Skeletal muscle tissue (tissue), 3 donors: ENCODE measurements at regions not wholly inside any gene's neighbourhood (a gene's known extent, or its start where the extent isn't known, plus 50 kb on each side); places are given as distances from the start of the nearest gene placed in this dataset.

Experiments used
- H3K27ac ChIP-seq: one replicate; pipeline ENCODE4 v1.7.0; 2013; ENCODE audit warnings: mild to moderate bottlenecking, low read depth, low read length, inconsistent platforms
- H3K27me3 ChIP-seq, 3 donors: one replicate each; pipeline ENCODE4 v1.7.0; 2013; ENCODE audit warnings: low read length in 3 of 3; ENCODE audit not compliant: control insufficient read depth in 3 of 3, insufficient read depth in 3 of 3
- H3K36me3 ChIP-seq, 3 donors: one replicate each; pipeline ENCODE4 v1.7.0; 2013; ENCODE audit warnings: low read length in 3 of 3; ENCODE audit not compliant: control insufficient read depth in 3 of 3, insufficient read depth in 3 of 3
- H3K4me1 ChIP-seq, 3 donors: one replicate each; pipeline ENCODE4 v1.7.0; 2013; ENCODE audit warnings: low read length in 3 of 3, mild to moderate bottlenecking in 3 of 3; ENCODE audit not compliant: control insufficient read depth in 3 of 3, insufficient read depth in 3 of 3
- H3K4me3 ChIP-seq, 3 donors: one replicate each; pipeline ENCODE4 v1.7.0; 2013; ENCODE audit warnings: low read length in 3 of 3
- H3K9ac ChIP-seq, 3 donors: one replicate each; pipeline ENCODE4 v1.7.0; 2013; ENCODE audit warnings: low read length in 3 of 3, mild to moderate bottlenecking in 3 of 3, moderate library complexity in 2 of 3, low read depth in 1 of 3
- H3K9me3 ChIP-seq, 3 donors: one replicate each; pipeline ENCODE4 v1.7.0; 2013; ENCODE audit warnings: low read length in 3 of 3; ENCODE audit not compliant: control insufficient read depth in 3 of 3
- donor health status: Osteomylitis.

DNA sequence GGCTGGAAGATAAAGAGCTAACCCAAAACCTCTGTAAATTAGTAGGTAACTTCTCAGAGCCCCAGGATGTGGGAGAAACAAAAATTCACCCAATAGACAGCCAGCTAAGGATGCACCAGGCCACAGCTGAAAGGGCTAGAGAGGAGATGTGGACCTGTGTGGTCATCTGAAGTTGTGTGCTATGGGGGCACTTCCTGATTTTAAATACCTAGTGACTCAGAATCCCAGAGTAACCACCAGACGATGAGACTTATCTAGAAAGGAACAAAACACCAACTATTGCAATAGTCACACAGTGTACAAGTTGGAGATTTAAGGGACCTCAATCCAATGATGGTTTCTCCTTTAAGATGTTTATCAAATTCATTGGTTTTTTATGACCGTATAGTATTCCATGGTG lies 408.3 kb upstream of the ANKRD30A start:
- no peaks in the 10 kb centered on the region for H3K9me3 ChIP-seq
- H3K27ac ChIP-seq = no peak overlapping the region
- no peaks in the 10 kb centered on the region for H3K36me3 ChIP-seq
- H3K4me3 ChIP-seq = no peak overlapping the region
- no peak overlapping the region for H3K9ac ChIP-seq
- no peaks in the 10 kb centered on the region for H3K4me1 ChIP-seq
- H3K27me3 ChIP-seq = no peaks in the 10 kb centered on the region

DNA sequence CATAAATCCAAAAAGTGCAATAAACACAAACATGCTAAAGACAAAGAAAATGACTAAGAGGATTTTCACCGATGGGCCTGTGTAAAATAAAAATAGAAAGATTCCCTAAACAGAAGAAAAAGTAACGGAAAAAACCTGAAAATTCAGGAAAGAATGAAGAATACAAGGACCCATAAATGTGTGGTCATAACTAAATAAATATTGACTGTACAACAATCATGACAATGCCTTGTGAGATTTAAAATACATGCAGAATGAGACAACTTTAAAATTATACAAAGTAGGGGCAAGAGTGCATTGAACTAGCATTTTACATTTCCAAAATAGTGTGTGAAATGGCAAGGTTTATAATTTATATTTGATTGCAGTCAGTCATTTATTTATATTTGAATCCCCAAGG lies 409.1 kb upstream of the ANKRD30A start:
- H3K36me3 ChIP-seq = no peaks in the 10 kb centered on the region
- no peaks in the 10 kb centered on the region for H3K4me1 ChIP-seq
- H3K27me3 ChIP-seq = no peaks in the 10 kb centered on the region
- no peak overlapping the region for H3K27ac ChIP-seq
- H3K9me3 ChIP-seq = no peaks in the 10 kb centered on the region
- H3K9ac ChIP-seq = no peak overlapping the region
- H3K4me3 ChIP-seq = no peak overlapping the region

DNA sequence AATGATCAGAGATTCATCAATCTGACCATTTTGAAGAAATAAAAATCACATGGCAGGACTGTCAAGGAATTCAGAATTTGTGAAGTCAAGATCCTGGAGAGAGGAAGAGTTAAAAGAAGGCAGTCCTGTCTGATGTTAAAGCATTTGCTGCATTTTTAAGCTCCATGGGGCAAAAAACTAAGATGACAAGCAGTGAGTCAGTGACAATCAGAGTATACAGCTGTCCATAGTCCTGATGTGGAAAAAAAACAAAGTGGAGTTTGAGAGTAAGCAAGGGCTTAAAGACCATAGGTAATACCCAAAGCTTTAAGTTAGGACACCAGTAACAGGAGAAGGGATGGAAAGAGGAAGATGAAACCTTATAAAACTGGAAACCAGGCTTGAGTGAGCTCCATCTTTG lies 412.7 kb upstream of the ANKRD30A start:
- Histone ChIP-seq H3K9me3 (no peaks in the 10 kb centered on the region), H3K9ac (no peak overlapping the region), H3K4me3 (no peak overlapping the region), H3K27me3 (no peaks in the 10 kb centered on the region), H3K36me3 (no peaks in the 10 kb centered on the region), H3K27ac (no peak overlapping the region), H3K4me1 (no peaks in the 10 kb centered on the region)

DNA sequence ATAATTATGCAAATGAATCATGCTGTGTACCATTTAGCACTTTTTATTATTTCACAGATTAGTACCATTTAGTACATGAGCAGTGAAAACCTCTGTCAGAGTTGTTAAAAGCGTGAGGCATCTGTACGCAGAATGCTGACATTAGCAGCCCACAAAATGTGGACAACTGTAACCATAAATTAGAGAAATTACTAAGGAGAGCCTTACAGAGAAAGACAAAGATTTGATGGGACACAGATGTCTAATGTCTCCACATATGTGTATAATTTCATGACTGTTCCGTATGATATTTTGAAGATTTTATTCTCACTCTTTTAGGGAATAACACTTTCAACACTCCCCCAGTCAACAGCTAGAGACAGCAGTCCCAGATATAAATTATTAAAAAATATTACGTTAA lies 414.0 kb upstream of the ANKRD30A start:
- no peak overlapping the region for H3K9ac ChIP-seq

DNA sequence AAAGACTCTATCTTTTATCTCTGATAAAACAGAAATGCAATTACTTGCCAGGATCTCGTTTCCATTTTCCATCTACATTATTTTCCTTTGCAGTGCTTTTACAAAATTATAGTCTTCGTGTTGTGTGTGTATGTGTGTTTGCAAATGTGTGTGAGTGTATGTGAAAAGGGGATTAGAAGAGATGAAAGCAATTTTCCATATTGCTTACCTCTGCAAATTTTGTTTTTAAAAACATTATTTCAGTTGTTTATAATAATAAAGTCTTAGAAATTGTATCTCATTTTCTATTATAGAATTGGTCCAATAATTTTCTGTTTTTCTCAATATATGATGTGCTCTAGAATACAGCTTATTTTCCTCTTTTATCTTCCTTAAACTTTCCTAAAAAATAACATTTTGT lies 421.3 kb upstream of the ANKRD30A start:
- Histone ChIP-seq H3K4me1 (no peaks in the 10 kb centered on the region), H3K9me3 (no peaks in the 10 kb centered on the region), H3K27me3 (no peaks in the 10 kb centered on the region), H3K27ac (no peak overlapping the region), H3K4me3 (no peak overlapping the region), H3K36me3 (no peaks in the 10 kb centered on the region), H3K9ac (no peak overlapping the region)

More for the DNA sequence above, 414.0 kb upstream of the ANKRD30A start:
- H3K36me3 ChIP-seq = no peaks in the 10 kb centered on the region
- H3K9me3 ChIP-seq = no peaks in the 10 kb centered on the region
- H3K4me3 ChIP-seq = no peak overlapping the region
- H3K27ac ChIP-seq = no peak overlapping the region
- H3K4me1 ChIP-seq = no peaks in the 10 kb centered on the region
- H3K27me3 ChIP-seq = no peaks in the 10 kb centered on the region

DNA sequence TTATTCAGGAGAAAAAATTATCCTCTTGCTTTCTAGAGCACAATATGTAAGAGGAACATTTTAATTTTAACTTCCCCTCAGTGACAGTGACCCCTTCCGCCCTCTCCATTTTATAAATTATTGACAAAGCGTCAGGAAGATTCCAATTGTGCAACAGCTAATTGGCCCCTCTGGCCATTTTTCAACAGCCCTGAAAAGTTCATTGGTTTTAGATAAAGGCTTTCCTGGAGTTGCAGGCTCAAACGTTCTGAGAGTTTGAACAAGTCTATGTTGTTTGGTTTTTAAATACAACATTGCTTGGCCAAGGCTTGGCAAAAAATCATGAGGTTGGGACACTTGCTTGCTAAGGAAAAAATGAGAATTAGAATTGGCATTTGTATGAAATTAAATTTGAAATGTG lies 422.2 kb upstream of the ANKRD30A start:
- no peaks in the 10 kb centered on the region for H3K9me3 ChIP-seq
- H3K27ac ChIP-seq = no peak overlapping the region
- H3K4me1 ChIP-seq = no peaks in the 10 kb centered on the region
- H3K36me3 ChIP-seq = no peaks in the 10 kb centered on the region
- no peaks in the 10 kb centered on the region for H3K27me3 ChIP-seq
- no peak overlapping the region for H3K9ac ChIP-seq
- no peak overlapping the region for H3K4me3 ChIP-seq

DNA sequence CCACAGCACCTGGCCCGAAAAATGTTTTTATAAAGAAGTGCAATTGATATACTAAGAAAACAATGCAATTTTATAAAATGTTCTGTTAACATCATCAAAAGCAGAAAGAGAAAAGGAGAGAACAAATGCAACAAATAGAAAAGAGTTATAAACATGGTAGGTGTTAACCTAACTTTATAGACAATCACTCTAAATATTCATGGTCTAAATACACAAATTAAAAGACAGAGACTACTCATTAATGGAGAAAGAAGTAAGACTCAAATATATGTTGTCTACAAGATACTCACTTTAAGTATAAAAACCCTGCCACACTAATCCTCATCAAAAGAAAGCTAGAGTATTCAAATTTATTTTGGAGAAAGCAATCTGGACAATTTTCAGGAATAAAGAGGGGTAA lies 425.3 kb upstream of the ANKRD30A start:
- no peaks in the 10 kb centered on the region for H3K9me3 ChIP-seq
- H3K4me3 ChIP-seq = no peak overlapping the region
- H3K4me1 ChIP-seq = no peaks in the 10 kb centered on the region
- H3K27ac ChIP-seq = no peak overlapping the region
- no peaks in the 10 kb centered on the region for H3K27me3 ChIP-seq
- H3K36me3 ChIP-seq = no peaks in the 10 kb centered on the region
- no peak overlapping the region for H3K9ac ChIP-seq

DNA sequence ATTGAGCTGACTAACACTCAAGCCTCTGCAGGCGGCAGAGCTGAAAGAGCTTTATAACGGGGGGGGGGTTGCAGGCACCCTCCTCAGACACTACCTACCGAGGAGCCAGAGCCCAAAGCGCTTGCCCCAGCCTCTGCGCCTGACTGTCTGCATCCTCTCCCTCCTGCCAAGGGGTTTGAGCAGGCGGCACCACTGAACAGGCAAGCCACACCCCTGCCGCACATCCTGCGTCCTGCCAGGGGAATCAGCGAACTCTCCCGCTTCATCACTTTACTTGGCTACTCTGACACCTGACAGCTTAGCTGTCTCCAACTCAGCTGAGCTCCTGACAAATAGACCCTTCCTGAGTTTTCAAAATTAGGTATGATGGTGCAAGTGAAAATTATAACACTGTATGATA lies 432.6 kb upstream of the ANKRD30A start:
- Histone ChIP-seq H3K9me3 (no peaks in the 10 kb centered on the region), H3K27ac (no peak overlapping the region), H3K27me3 (no peaks in the 10 kb centered on the region), H3K4me1 (no peaks in the 10 kb centered on the region), H3K4me3 (no peak overlapping the region), H3K9ac (no peak overlapping the region), H3K36me3 (no peaks in the 10 kb centered on the region)

DNA sequence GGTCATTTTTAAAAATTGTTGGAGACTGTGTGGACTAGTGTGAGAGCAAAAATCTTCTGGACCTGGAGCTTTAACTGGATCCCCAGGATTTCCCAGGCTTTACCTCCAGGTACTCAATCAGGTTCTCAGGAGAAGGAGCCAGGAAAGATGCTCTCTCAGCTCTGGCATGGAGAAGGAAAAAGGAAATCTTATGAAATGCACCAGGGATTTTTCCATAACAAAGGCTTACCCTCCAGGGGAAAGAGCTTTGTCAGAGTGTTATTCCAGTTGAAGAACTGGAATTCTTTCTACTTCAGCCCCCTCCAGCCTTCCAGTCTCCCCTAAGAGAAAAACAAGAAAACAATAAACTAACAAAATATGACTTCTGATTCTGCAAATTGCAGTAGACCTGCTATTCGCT lies 436.7 kb upstream of the ANKRD30A start:
- Histone ChIP-seq H3K4me3 (no peak overlapping the region), H3K36me3 (no peaks in the 10 kb centered on the region), H3K27me3 (no peaks in the 10 kb centered on the region), H3K9ac (no peak overlapping the region), H3K9me3 (no peaks in the 10 kb centered on the region), H3K4me1 (no peaks in the 10 kb centered on the region), H3K27ac (no peak overlapping the region)

DNA sequence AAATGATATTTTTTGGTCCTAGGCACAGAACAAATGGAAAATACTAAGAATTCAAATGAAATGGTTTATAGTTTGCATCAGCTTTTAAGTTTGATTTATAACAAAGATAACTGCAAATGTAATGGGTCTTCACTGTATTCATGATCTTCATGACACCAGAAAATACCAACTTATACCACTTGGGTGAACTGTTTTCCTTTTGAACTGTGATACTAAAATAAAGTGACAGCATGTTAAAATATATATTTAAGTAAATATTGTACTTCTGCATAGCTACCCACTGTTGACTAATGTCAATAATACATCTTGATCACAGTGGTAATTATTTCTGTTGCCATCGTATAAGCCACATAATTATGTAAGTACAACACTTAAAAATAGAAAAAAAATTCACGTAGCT lies 442.0 kb upstream of the ANKRD30A start:
- Histone ChIP-seq H3K27me3 (no peaks in the 10 kb centered on the region), H3K4me3 (no peak overlapping the region), H3K9ac (no peak overlapping the region), H3K27ac (no peak overlapping the region), H3K9me3 (no peaks in the 10 kb centered on the region), H3K4me1 (no peaks in the 10 kb centered on the region), H3K36me3 (no peaks in the 10 kb centered on the region)
